Parathyroid adenoma (tissue), 2 donors: ENCODE measurements at regions not wholly inside any gene's neighbourhood (a gene's known extent, or its start where the extent isn't known, plus 50 kb on each side); places are given as distances from the start of the nearest gene placed in this dataset.

Experiments
- H2AFZ ChIP-seq: fragments of 300-600 bp; sonication (generic); one replicate; pipeline ENCODE4 v1.7.0; 2017; ENCODE audit warnings: antibody characterized with exemption, mild to moderate bottlenecking
- H3K27ac ChIP-seq: fragments of 300-600 bp; sonication (generic); one replicate; pipeline ENCODE4 v1.7.0; 2017
- H3K27me3 ChIP-seq: fragments of 300-600 bp; sonication (generic); one replicate; pipeline ENCODE4 v1.7.0; 2017; ENCODE audit warnings: low read length; ENCODE audit not compliant: control insufficient read depth, insufficient read depth
- H3K36me3 ChIP-seq: fragments of 300-600 bp; sonication (generic); one replicate; pipeline ENCODE4 v1.7.0; 2017; ENCODE audit warnings: low read length; ENCODE audit not compliant: control insufficient read depth, insufficient read depth
- H3K4me1 ChIP-seq: fragments of 300-600 bp; sonication (generic); one replicate; pipeline ENCODE4 v1.7.0; 2017; ENCODE audit warnings: control low read depth
- H3K4me2 ChIP-seq: fragments of 300-600 bp; sonication (generic); one replicate; pipeline ENCODE4 v1.7.0; 2017; ENCODE audit warnings: low read length
- H3K4me3 ChIP-seq: fragments of 300-600 bp; sonication (generic); one replicate; pipeline ENCODE4 v1.7.0; 2017; ENCODE audit warnings: low read depth, low read length
- H3K79me2 ChIP-seq: fragments of 300-600 bp; sonication (generic); one replicate; pipeline ENCODE4 v1.7.0; 2017; ENCODE audit warnings: control low read depth
- H3K9ac ChIP-seq: fragments of 300-600 bp; sonication (generic); one replicate; pipeline ENCODE4 v1.7.0; 2017; ENCODE audit warnings: mild to moderate bottlenecking
- H3K9me3 ChIP-seq: fragments of 300-600 bp; sonication (generic); one replicate; pipeline ENCODE4 v1.7.0; 2017; ENCODE audit warnings: low read length; ENCODE audit not compliant: control insufficient read depth
- CTCF ChIP-seq: fragments of 300-600 bp; sonication (generic); IDR thresholded peaks from one replicate; pipeline ENCODE4 v1.7.0; 2017; ENCODE audit warnings: antibody characterized with exemption, mild to moderate bottlenecking
- donor health status: primary hyperparathyroidism.

DNA sequence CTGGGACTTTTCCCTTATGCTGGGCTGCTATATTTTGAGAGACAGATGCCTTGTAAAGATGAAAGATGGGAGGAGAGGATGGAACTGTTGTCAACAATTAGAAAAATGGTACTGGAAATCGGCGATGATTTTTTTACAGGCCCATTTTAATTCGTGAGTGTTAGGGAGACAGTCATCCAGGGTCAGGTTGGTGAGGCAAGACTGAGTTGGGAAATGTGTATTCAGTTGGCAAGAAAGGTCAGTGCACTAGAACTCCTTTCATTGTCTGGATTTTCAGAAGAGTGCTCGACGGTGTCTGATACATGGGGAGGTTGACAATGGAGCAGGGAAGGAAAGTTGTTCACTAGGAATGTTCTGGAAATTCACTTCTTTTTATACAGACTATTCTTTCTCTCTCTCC, 394.4 kb downstream of the QKI start:
- H2AFZ ChIP-seq = no peak overlapping the region
- H3K36me3 ChIP-seq = no peaks in the 10 kb centered on the region
- H3K9me3 ChIP-seq = no peaks in the 10 kb centered on the region
- H3K9ac ChIP-seq = no peak overlapping the region
- H3K4me2 ChIP-seq = no peak overlapping the region
- H3K4me1 ChIP-seq = no peaks in the 10 kb centered on the region
- H3K79me2 ChIP-seq = no peaks in the 10 kb centered on the region
- no peaks in the 10 kb centered on the region for H3K27me3 ChIP-seq
- no peak overlapping the region for H3K27ac ChIP-seq
- no peak overlapping the region for H3K4me3 ChIP-seq
- no peak for TF ChIP-seq CTCF

DNA sequence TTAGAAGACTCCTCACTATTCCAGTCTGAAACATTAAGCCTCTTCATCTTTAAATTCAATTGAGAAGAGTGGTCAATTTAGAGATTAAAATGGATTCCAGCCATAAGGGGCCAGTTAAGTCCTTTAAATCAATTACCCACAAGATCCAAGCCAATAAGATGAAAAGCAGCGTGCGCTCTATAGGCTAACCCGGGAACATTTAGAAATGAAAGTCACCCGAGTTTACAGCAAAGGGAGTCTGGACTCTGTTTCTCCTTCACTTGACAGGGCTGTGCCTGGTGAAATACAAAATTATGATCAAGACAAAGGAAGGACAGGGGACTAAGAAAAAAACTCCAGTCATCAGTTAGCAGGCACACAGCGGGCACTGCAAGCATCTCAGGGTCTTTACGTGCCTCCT, 393.7 kb downstream of the QKI start:
- Histone ChIP-seq H3K4me2 (no peak overlapping the region), H3K27me3 (no peaks in the 10 kb centered on the region), H3K4me1 (no peaks in the 10 kb centered on the region), H3K9me3 (no peaks in the 10 kb centered on the region), H3K27ac (no peak overlapping the region), H2AFZ (no peak overlapping the region), H3K79me2 (no peaks in the 10 kb centered on the region), H3K9ac (no peak overlapping the region), H3K36me3 (no peaks in the 10 kb centered on the region), H3K4me3 (no peak overlapping the region)
- TF ChIP-seq CTCF = no peak

DNA sequence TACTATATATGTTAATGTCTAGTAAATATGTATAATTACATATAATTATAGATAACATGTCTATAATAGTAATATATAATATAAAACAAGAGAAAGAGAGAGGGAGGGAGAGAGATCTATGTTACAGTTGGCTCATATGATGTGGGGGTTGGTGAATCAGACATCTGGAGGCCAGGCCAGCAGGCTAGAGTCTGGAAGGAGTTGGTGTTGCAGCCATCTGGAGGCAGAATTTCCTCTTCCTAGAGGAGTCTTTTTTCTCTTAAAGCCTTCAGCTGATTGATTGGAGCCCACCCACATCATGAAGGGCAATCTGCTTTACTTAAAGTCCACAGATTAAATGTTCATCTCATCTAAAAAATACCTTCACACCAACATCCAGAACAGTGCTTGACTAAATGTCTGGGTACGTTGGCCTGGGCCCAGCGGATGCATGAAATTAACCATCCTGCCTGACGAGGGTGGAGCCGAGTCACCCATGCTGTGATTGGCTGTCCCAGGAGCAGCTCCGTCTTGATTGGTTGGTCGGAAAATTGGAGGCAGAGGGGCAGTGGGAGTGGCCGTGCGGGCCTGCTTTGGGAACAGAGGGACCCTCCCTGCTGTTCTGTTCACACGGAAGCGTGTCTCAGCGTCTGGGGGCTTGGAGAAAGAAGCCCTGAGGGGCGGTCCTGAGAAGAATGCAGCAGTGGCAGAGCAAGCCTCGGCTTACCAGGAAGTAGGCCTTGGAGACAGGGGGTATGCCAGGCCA, 392.4 kb downstream of the QKI start:
- Histone ChIP-seq H3K27ac (no peak overlapping the region), H3K79me2 (no peaks in the 10 kb centered on the region), H3K9me3 (no peaks in the 10 kb centered on the region), H3K4me1 (no peaks in the 10 kb centered on the region), H3K9ac (no peak overlapping the region), H3K4me2 (no peak overlapping the region), H3K36me3 (no peaks in the 10 kb centered on the region), H3K27me3 (no peaks in the 10 kb centered on the region), H3K4me3 (no peak overlapping the region), H2AFZ (no peak overlapping the region)
- TF ChIP-seq CTCF = no peak

GRCh38 chr6:163804991-163805390, 390.5 kb downstream of the QKI start:
- Histone ChIP-seq H3K27ac (no peak overlapping the region), H3K4me3 (no peak overlapping the region), H3K9me3 (no peaks in the 10 kb centered on the region), H2AFZ (no peak overlapping the region), H3K36me3 (no peaks in the 10 kb centered on the region), H3K27me3 (no peaks in the 10 kb centered on the region), H3K4me1 (no peaks in the 10 kb centered on the region), H3K9ac (no peak overlapping the region), H3K4me2 (no peak overlapping the region), H3K79me2 (no peaks in the 10 kb centered on the region)
- no peak for TF ChIP-seq CTCF

DNA sequence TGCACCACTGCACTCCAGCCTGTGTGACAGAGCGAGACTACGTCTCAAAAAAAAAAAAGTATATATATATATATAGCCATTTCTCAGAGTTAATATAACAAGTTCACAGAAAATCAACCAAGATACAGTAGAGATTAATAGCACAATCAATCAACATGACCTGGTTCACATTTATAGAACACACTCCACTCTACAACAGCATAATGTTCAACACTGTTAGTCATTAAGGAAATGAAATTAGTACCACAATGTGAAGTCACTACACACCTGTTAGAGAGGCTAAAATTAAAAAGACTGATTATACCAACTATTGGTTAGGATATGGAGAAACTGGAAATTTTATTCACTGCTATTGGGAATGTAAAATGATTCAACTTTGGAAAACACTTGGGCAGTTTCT, 387.7 kb downstream of the QKI start:
- no peak for TF ChIP-seq CTCF
- Histone ChIP-seq H3K27me3 (no peaks in the 10 kb centered on the region), H2AFZ (no peak overlapping the region), H3K4me3 (no peak overlapping the region), H3K9ac (no peak overlapping the region), H3K79me2 (no peaks in the 10 kb centered on the region), H3K4me2 (no peak overlapping the region), H3K36me3 (no peaks in the 10 kb centered on the region), H3K27ac (no peak overlapping the region), H3K4me1 (no peaks in the 10 kb centered on the region), H3K9me3 (no peaks in the 10 kb centered on the region)
